H9 (cell line): ENCODE measurements at regions not wholly inside any gene's neighbourhood (a gene's known extent, or its start where the extent isn't known, plus 50 kb on each side); places are given as distances from the start of the nearest gene placed in this dataset.

Experiments used
- DNase-seq: peaks from one replicate; pipeline ENCODE4 v3.0.0-alpha.2; 2017
- H2AFZ ChIP-seq: one replicate; pipeline ENCODE4 v1.6.1; 2013; ENCODE audit warnings: mild to moderate bottlenecking, low read length, control low read depth, moderate library complexity
- H2AK5ac ChIP-seq: 2 replicates; pipeline ENCODE4 v1.6.1; 2013; ENCODE audit warnings: low read length, control low read depth, mixed read lengths; ENCODE audit not compliant: insufficient read length
- H2BK120ac ChIP-seq: one replicate; pipeline ENCODE4 v1.6.1; 2013; ENCODE audit warnings: low read depth, mild to moderate bottlenecking, low read length, control low read depth, inconsistent platforms; ENCODE audit not compliant: poor library complexity, severe bottlenecking
- H2BK12ac ChIP-seq: 2 replicates; pipeline ENCODE4 v1.6.1; 2013; ENCODE audit warnings: low read length, control low read depth, mixed read lengths, low read depth; ENCODE audit not compliant: insufficient read length
- H2BK15ac ChIP-seq: 2 replicates; pipeline ENCODE4 v1.6.1; 2013; ENCODE audit warnings: low read depth, low read length, control low read depth
- H2BK20ac ChIP-seq: one replicate; pipeline ENCODE4 v1.6.1; 2013; ENCODE audit warnings: low read depth, mild to moderate bottlenecking, low read length, control low read depth, inconsistent platforms; ENCODE audit not compliant: poor library complexity, severe bottlenecking
- H2BK5ac ChIP-seq: 2 replicates; pipeline ENCODE4 v1.6.1; 2013; ENCODE audit warnings: low read length, control low read depth, mixed read lengths; ENCODE audit not compliant: insufficient read length
- H3K14ac ChIP-seq: 2 replicates; pipeline ENCODE4 v1.6.1; 2013; ENCODE audit warnings: low read length, control low read depth; ENCODE audit not compliant: insufficient read depth
- H3K18ac ChIP-seq: 2 replicates; pipeline ENCODE4 v1.6.1; 2013; ENCODE audit warnings: low read depth, mild to moderate bottlenecking, mixed read lengths, low read length, control low read depth; ENCODE audit not compliant: insufficient read length
- H3K23ac ChIP-seq: 2 replicates; pipeline ENCODE4 v1.6.1; 2013; ENCODE audit warnings: low read length, control low read depth, mixed read lengths, low read depth; ENCODE audit not compliant: insufficient read length
- H3K23me2 ChIP-seq: 2 replicates; pipeline ENCODE4 v1.6.1; 2013; ENCODE audit warnings: low read depth, mild to moderate bottlenecking, mixed read lengths, low read length, control low read depth; ENCODE audit not compliant: insufficient read length, poor library complexity, severe bottlenecking
- H3K27ac ChIP-seq: 2 replicates; pipeline ENCODE4 v1.5.1; 2013; ENCODE audit warnings: low read length, control low read depth, mixed read lengths, low read depth; ENCODE audit not compliant: insufficient read length
- H3K27me3 ChIP-seq: 2 replicates; pipeline ENCODE4 v1.6.1; 2013; ENCODE audit warnings: low read length, control low read depth, inconsistent platforms; ENCODE audit not compliant: insufficient read depth
- H3K4ac ChIP-seq: 2 replicates; pipeline ENCODE4 v1.6.1; 2013; ENCODE audit warnings: low read depth, mild to moderate bottlenecking, control low read depth, inconsistent platforms, low read length, moderate library complexity
- H3K4me1 ChIP-seq: 2 replicates; pipeline ENCODE4 v1.6.1; 2013; ENCODE audit warnings: low read length, control low read depth, inconsistent platforms; ENCODE audit not compliant: insufficient read depth
- H3K4me2 ChIP-seq: 2 replicates; pipeline ENCODE4 v1.6.1; 2013; ENCODE audit warnings: low read length, control low read depth, mixed read lengths; ENCODE audit not compliant: insufficient read length, insufficient read depth
- H3K56ac ChIP-seq: 2 replicates; pipeline ENCODE4 v1.6.1; 2013; ENCODE audit warnings: low read depth, mild to moderate bottlenecking, mixed read lengths, low read length, control low read depth; ENCODE audit not compliant: insufficient read length
- H3K79me1 ChIP-seq: 2 replicates; pipeline ENCODE4 v1.6.1; 2013; ENCODE audit warnings: low read depth, mild to moderate bottlenecking, moderate library complexity, low read length, control low read depth, inconsistent platforms; ENCODE audit not compliant: insufficient read depth, poor library complexity, severe bottlenecking
- H3K79me2 ChIP-seq: 2 replicates; pipeline ENCODE4 v1.6.1; 2013; ENCODE audit warnings: low read length, control low read depth, inconsistent platforms; ENCODE audit not compliant: insufficient read depth
- H3K9ac ChIP-seq: 2 replicates; pipeline ENCODE4 v1.6.1; 2013; ENCODE audit warnings: low read length, control low read depth, mixed read lengths; ENCODE audit not compliant: insufficient read length; ENCODE audit errors: extremely low read depth
- H3K9me3 ChIP-seq: one replicate; pipeline ENCODE4 v1.6.1; 2013; ENCODE audit warnings: low read depth, low read length, inconsistent platforms; ENCODE audit not compliant: control insufficient read depth
- H3T11ph ChIP-seq: one replicate; pipeline ENCODE4 v1.6.1; 2013; ENCODE audit warnings: mild to moderate bottlenecking, low read length, control low read depth, inconsistent platforms
- H4K20me1 ChIP-seq: one replicate; pipeline ENCODE4 v1.6.1; 2013; ENCODE audit not compliant: control insufficient read depth, insufficient read length, insufficient read depth
- H4K5ac ChIP-seq: 2 replicates; pipeline ENCODE4 v1.6.1; 2013; ENCODE audit warnings: low read depth, mild to moderate bottlenecking, mixed read lengths, low read length, control low read depth; ENCODE audit not compliant: insufficient read length
- H4K8ac ChIP-seq: replicated peaks from 2 replicates; pipeline ENCODE4 v1.6.1; 2013; ENCODE audit warnings: low read length, control low read depth, mixed read lengths, low read depth; ENCODE audit not compliant: insufficient read length
- H4K91ac ChIP-seq: 2 replicates; pipeline ENCODE4 v1.6.1; 2013; ENCODE audit warnings: low read depth, mild to moderate bottlenecking, moderate library complexity, mixed read lengths, low read length, control low read depth; ENCODE audit not compliant: insufficient read length
- H3K27ac Mint-ChIP-seq, 3 experiments: 2 replicates in 2 of 3; 3 replicates in 1 of 3; pipeline ENCODE4 v1.8.0; 2020 to 2021; ENCODE audit warnings: mixed read lengths in 3 of 3, mild to moderate bottlenecking in 1 of 3, moderate library complexity in 1 of 3
- H3K27me3 Mint-ChIP-seq: 2 replicates; pipeline ENCODE4 v1.8.0; 2021; ENCODE audit warnings: low read depth, mild to moderate bottlenecking, moderate library complexity, mixed read lengths
- H3K36me3 Mint-ChIP-seq, 3 experiments: 2 replicates in 2 of 3; 3 replicates in 1 of 3; pipeline ENCODE4 v1.8.0; 2020 to 2021; ENCODE audit warnings: low read depth in 3 of 3, mixed read lengths in 3 of 3; ENCODE audit not compliant: insufficient read depth in 1 of 3
- H3K4me1 Mint-ChIP-seq, 2 experiments: 2 replicates each; pipeline ENCODE4 v1.8.0; 2020; ENCODE audit warnings: mixed read lengths in 2 of 2
- H3K4me3 Mint-ChIP-seq, 2 experiments: 2 replicates in 1 of 2; 3 replicates in 1 of 2; pipeline ENCODE4 v1.8.0; 2020 to 2021; ENCODE audit warnings: mild to moderate bottlenecking in 2 of 2, mixed read lengths in 2 of 2, moderate library complexity in 1 of 2
- H3K9me3 Mint-ChIP-seq, 2 experiments: 2 replicates in 1 of 2; 3 replicates in 1 of 2; pipeline ENCODE4 v1.8.0; 2020; ENCODE audit warnings: mild to moderate bottlenecking in 2 of 2, mixed read lengths in 2 of 2, moderate library complexity in 1 of 2
- CTCF ChIP-seq: fragments of 200-600 bp; sonication (generic); conservative IDR thresholded peaks from 3 replicates; pipeline ENCODE4 v1.8.0; 2021; ENCODE audit warnings: antibody characterized with exemption, mild to moderate bottlenecking
- WGBS: extraction: QIAGEN DNeasy Blood & Tissue Kit; methylation state at CpG from one replicate; pipeline ENCODE4 v1.1.7; 2013; ENCODE audit warnings: missing lambda C conversion rate, low lambda C conversion rate, mixed read lengths; ENCODE audit not compliant: insufficient read length; ENCODE audit errors: extremely low coverage; 5-methylcytosine and 5-hydroxymethylcytosine counted together

DNA sequence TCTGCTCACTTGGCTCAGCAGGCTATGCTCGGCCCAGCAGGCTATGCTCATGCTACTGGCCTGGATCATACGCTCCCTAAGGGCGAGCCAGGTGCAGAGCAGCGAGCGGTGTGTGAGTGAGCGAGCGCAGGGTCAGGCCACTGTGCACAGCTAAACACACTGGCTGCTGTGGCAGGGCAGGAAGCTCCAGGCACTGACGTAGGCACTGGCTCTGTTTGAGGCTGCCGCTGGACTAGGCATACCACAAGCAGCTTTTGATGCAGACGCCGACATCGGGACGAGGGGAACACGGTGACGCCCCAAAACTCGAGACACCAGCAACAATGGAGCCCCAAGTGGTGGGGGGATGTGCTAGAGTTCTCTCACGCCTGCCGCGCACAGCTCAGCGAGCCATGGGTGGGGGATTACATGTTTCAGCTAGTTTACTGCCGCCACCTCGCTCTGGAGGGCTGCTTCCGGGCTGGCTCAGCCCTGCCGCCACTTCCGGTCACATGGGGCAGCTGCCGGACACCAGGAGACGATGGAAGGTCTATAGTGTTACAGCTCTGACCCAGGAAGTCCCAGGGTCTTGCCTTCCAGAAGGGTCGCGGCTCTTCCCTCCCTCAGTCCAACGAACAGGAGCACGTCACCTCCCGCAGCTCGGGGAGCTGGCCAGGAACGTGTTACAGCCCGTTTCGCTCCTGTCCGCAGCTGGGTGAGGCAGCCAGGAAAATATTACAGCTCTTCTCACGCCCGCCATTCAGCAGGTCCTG lies 1176.9 kb upstream of the LRRTM1 start:
- H2BK20ac ChIP-seq = no peak overlapping the region
- no peak overlapping the region for H3K18ac ChIP-seq
- no peak overlapping the region for H3T11ph ChIP-seq
- Mint-ChIP-seq H3K36me3 (peaks cover 0 to 5% (median 0%) of the 10 kb centered on the region in 3 experiments; a peak in 2 of 7 replicates), H3K4me3 (no peak overlapping the region), H3K9me3 (peaks cover 0 to 5% of the 10 kb centered on the region in 2 experiments; a peak in 3 of 5 replicates), H3K27ac (no peak overlapping the region), H3K27me3 (no peaks in the 10 kb centered on the region), H3K4me1 (0 out of 4 replicates have a peak, but pooled peaks cover 0 to 2% of the 10 kb centered on the region in 2 experiments)
- H3K4me2 ChIP-seq = no peak overlapping the region
- no peaks in the 10 kb centered on the region for H3K27me3 ChIP-seq
- no peak overlapping the region for H3K23ac ChIP-seq
- no peak overlapping the region for H3K56ac ChIP-seq
- no CpG with 5 or more reads among the region's 39 CpGs for WGBS
- no peak overlapping the region; the same call in 1 of the 2 replicates for H3K14ac ChIP-seq
- H3K79me2 ChIP-seq = no peaks in the 10 kb centered on the region
- H2BK120ac ChIP-seq = no peak overlapping the region
- peak; percentile 39 for DNase-seq
- H3K4me1 ChIP-seq = no peaks in the 10 kb centered on the region
- H4K91ac ChIP-seq = no peak overlapping the region
- no peak overlapping the region for H2BK15ac ChIP-seq
- no peaks in the 10 kb centered on the region for H3K79me1 ChIP-seq
- no peak overlapping the region for H4K5ac ChIP-seq
- no peak overlapping the region for H3K4ac ChIP-seq
- no peak for TF ChIP-seq CTCF
- H3K23me2 ChIP-seq = no peaks in the 10 kb centered on the region
- no peaks in the 10 kb centered on the region for H4K20me1 ChIP-seq
- H3K9me3 ChIP-seq = no peaks in the 10 kb centered on the region
- H2AK5ac ChIP-seq = no peak overlapping the region
- no peak overlapping the region for H4K8ac ChIP-seq
- no peak overlapping the region for H3K27ac ChIP-seq
- no peak overlapping the region for H3K9ac ChIP-seq
- no peak overlapping the region for H2BK5ac ChIP-seq
- no peak overlapping the region for H2BK12ac ChIP-seq
- no peak overlapping the region for H2AFZ ChIP-seq
